ENCODE measurements at regions not wholly inside any gene's neighbourhood (a gene's known extent, or its start where the extent isn't known, plus 50 kb on each side); places are given as distances from the start of the nearest gene placed in this dataset.

DNA sequence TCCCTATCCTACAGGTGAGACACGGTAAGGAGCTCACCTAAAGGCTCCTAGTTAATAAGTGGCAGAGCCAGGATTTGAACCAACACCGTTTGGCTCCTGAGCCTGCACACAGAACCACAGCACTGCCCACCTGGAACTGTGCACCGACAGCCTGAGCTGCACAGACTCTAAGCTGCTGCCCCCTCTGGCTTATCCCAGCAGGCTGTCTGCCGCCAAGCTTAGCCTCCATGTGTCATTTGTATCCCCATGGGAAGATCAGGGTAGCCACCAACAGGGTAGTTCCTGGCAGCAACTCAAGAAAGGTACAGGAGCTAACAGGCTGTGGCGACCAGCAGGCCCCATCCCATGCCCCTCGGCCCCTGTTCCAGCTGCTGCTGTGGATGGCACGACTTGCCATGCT, 135.7 kb downstream of the LRRC30 start:
- TF ChIP-seq, protein P1, sequence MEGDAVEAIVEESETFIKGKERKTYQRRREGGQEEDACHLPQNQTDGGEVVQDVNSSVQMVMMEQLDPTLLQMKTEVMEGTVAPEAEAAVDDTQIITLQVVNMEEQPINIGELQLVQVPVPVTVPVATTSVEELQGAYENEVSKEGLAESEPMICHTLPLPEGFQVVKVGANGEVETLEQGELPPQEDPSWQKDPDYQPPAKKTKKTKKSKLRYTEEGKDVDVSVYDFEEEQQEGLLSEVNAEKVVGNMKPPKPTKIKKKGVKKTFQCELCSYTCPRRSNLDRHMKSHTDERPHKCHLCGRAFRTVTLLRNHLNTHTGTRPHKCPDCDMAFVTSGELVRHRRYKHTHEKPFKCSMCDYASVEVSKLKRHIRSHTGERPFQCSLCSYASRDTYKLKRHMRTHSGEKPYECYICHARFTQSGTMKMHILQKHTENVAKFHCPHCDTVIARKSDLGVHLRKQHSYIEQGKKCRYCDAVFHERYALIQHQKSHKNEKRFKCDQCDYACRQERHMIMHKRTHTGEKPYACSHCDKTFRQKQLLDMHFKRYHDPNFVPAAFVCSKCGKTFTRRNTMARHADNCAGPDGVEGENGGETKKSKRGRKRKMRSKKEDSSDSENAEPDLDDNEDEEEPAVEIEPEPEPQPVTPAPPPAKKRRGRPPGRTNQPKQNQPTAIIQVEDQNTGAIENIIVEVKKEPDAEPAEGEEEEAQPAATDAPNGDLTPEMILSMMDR (IDR thresholded peaks at IDR 0.05), result no peak
- TF ChIP-seq POLR2A (IDR thresholded peaks at IDR 0.05), result no peak

Data from thyroid gland (tissue), 4 donors.